K562 (cell line): ENCODE measurements at regions not wholly inside any gene's neighbourhood (a gene's known extent, or its start where the extent isn't known, plus 50 kb on each side); places are given as distances from the start of the nearest gene placed in this dataset.

Experiments used
- ARHGAP35 ChIP-seq: fragments of 450-650 bp; IDR thresholded peaks from 2 replicates; pipeline ENCODE4 v1.6.1; 2018; ENCODE audit not compliant: partially characterized antibody
- ATF1 ChIP-seq, 2 experiments: fragments of 450-650 bp in 1 of 2; IDR thresholded peaks; 2 replicates each; pipeline ENCODE4 v1.6.1; 2016; ENCODE audit warnings: missing compliant biosample characterization in 1 of 2, missing genetic modification characterization in 1 of 2
- BHLHE40 ChIP-seq: IDR thresholded peaks from 2 replicates; pipeline ENCODE4 v1.6.1; 2011; ENCODE audit warnings: low read length, improper control_type of control experiment
- CTCFL ChIP-seq: IDR thresholded peaks from 2 replicates; pipeline ENCODE4 v1.6.1; 2011; ENCODE audit warnings: borderline replicate concordance, low read depth, mild to moderate bottlenecking, moderate library complexity, low read length; ENCODE audit not compliant: insufficient read depth, poor library complexity, severe bottlenecking
- EP300 ChIP-seq: IDR thresholded peaks from 2 replicates; pipeline ENCODE4 v1.6.1; 2012; ENCODE audit warnings: low read length, improper control_type of control experiment
- GTF2F1 ChIP-seq: IDR thresholded peaks from 2 replicates; pipeline ENCODE4 v1.6.1; 2011; ENCODE audit warnings: low read depth, low read length, improper control_type of control experiment
- HDAC6 ChIP-seq: IDR thresholded peaks from 2 replicates; pipeline ENCODE4 v1.6.1; 2012; ENCODE audit warnings: low read depth, mild to moderate bottlenecking, control low read depth, inconsistent platforms, low read length, moderate library complexity
- HOMEZ ChIP-seq: fragments of 250-450 bp; sonication (Bioruptor Pico); IDR thresholded peaks from 2 replicates; pipeline ENCODE4 v1.4.0; 2020; ENCODE audit warnings: mild to moderate bottlenecking, moderate library complexity
- KDM1A ChIP-seq, 2 experiments: fragments of 450-650 bp; IDR thresholded peaks; 2 replicates each; pipeline ENCODE4 v1.6.1; 2016; ENCODE audit warnings: mild to moderate bottlenecking in 2 of 2
- KLF16 ChIP-seq: IDR thresholded peaks from 2 replicates; pipeline ENCODE4 v1.6.1; 2016; ENCODE audit warnings: antibody characterized with exemption
- MAZ ChIP-seq, 2 experiments: fragments of 450-650 bp in 1 of 2; sonication (generic) in 1 of 2; formaldehyde crosslinking; IDR thresholded peaks in 1 of 2; conservative IDR thresholded peaks in 1 of 2; 2 replicates each; pipeline versions ENCODE4 v1.4.0 to v1.5.0; 2020; ENCODE audit warnings: mild to moderate bottlenecking in 1 of 2, missing genetic modification reagents in 1 of 2
- NR2F6 ChIP-seq: fragments of 450-650 bp; formaldehyde crosslinking; IDR thresholded peaks from 2 replicates; pipeline ENCODE4 v1.4.0; 2020; ENCODE audit warnings: mild to moderate bottlenecking
- PHF21A ChIP-seq: fragments of 450-650 bp; IDR thresholded peaks from 2 replicates; pipeline ENCODE4 v1.6.1; 2017; ENCODE audit warnings: low read depth, borderline replicate concordance
- RAD21 ChIP-seq, 2 experiments: fragments of 250-450 bp in 1 of 2; fragments of 450-650 bp in 1 of 2; sonication (Bioruptor Pico) in 1 of 2; formaldehyde crosslinking in 1 of 2; IDR thresholded peaks in 1 of 2; conservative IDR thresholded peaks in 1 of 2; 2 replicates each; pipeline versions ENCODE4 v1.4.0 to v1.8.0; 2020 to 2022; ENCODE audit warnings: mild to moderate bottlenecking in 2 of 2, moderate library complexity in 1 of 2
- SRSF9 ChIP-seq: fragments of 200-400 bp; formaldehyde crosslinking; IDR thresholded peaks from 2 replicates; pipeline ENCODE4 v1.6.1; 2017; ENCODE audit warnings: low read depth, low read length, borderline replicate concordance
- TEAD2 ChIP-seq: fragments of 450-650 bp; IDR thresholded peaks from 2 replicates; pipeline ENCODE4 v1.6.1; 2016; ENCODE audit warnings: missing genetic modification characterization, control low read depth, missing compliant biosample characterization
- TEAD4 ChIP-seq, 2 experiments: sonication (generic) in 1 of 2; formaldehyde crosslinking in 1 of 2; IDR thresholded peaks; 2 replicates each; pipeline versions ENCODE4 v1.6.1 to v1.8.0; 2012 to 2022; ENCODE audit warnings: borderline replicate concordance in 1 of 2, inconsistent platforms in 1 of 2, low read length in 1 of 2, mild to moderate bottlenecking in 1 of 2, missing genetic modification reagents in 1 of 2
- TRIM28 ChIP-seq: fragments of 450-650 bp; IDR thresholded peaks from 2 replicates; pipeline ENCODE4 v1.6.1; 2017
- TSC22D4 ChIP-seq: fragments of 450-650 bp; IDR thresholded peaks from 2 replicates; pipeline ENCODE4 v1.6.1; 2016; ENCODE audit warnings: missing genetic modification characterization, missing biosample characterization, control low read depth
- ZC3H4 ChIP-seq: sonication (generic); formaldehyde crosslinking; IDR thresholded peaks from 2 replicates; pipeline ENCODE4 v1.9.0; 2021; ENCODE audit warnings: missing genetic modification reagents, borderline replicate concordance
- TF ChIP-seq, protein P1 (sequence below): sonication (generic); formaldehyde crosslinking; IDR thresholded peaks from 2 replicates; pipeline ENCODE4 v1.8.1; 2023; ENCODE audit warnings: mild to moderate bottlenecking, missing genetic modification reagents
- TF ChIP-seq, protein P2 (sequence below): sonication (generic); formaldehyde crosslinking; IDR thresholded peaks from 2 replicates; pipeline ENCODE4 v1.8.1; 2023; ENCODE audit warnings: mild to moderate bottlenecking, missing genetic modification reagents

GRCh38 chr2:90069290-90069894 lies 1377.9 kb downstream of the RPIA start (continued):
- no peak for TF ChIP-seq ZC3H4 (CRISPR knock-in tag)
- no peak for TF ChIP-seq EP300
- TF ChIP-seq, protein P1, sequence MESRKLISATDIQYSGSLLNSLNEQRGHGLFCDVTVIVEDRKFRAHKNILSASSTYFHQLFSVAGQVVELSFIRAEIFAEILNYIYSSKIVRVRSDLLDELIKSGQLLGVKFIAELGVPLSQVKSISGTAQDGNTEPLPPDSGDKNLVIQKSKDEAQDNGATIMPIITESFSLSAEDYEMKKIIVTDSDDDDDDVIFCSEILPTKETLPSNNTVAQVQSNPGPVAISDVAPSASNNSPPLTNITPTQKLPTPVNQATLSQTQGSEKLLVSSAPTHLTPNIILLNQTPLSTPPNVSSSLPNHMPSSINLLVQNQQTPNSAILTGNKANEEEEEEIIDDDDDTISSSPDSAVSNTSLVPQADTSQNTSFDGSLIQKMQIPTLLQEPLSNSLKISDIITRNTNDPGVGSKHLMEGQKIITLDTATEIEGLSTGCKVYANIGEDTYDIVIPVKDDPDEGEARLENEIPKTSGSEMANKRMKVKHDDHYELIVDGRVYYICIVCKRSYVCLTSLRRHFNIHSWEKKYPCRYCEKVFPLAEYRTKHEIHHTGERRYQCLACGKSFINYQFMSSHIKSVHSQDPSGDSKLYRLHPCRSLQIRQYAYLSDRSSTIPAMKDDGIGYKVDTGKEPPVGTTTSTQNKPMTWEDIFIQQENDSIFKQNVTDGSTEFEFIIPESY (CRISPR knock-in tag) = no peak
- TF ChIP-seq BHLHE40 = peak; percentile 88
- TF ChIP-seq GTF2F1 = no peak
- TF ChIP-seq HDAC6 = no peak
- TF ChIP-seq ATF1 (CRISPR knock-in tag; IDR thresholded peaks at IDR 0.05) = no peak
- no peak for TF ChIP-seq ATF1 (tag; IDR thresholded peaks at IDR 0.05)
- TF ChIP-seq SRSF9 = no peak
- TF ChIP-seq, protein P2, sequence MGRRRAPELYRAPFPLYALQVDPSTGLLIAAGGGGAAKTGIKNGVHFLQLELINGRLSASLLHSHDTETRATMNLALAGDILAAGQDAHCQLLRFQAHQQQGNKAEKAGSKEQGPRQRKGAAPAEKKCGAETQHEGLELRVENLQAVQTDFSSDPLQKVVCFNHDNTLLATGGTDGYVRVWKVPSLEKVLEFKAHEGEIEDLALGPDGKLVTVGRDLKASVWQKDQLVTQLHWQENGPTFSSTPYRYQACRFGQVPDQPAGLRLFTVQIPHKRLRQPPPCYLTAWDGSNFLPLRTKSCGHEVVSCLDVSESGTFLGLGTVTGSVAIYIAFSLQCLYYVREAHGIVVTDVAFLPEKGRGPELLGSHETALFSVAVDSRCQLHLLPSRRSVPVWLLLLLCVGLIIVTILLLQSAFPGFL (CRISPR knock-in tag) = no peak
- peak; percentile 44 for TF ChIP-seq TEAD4 (IDR thresholded peaks at IDR 0.05; ENCODE audit: low read length)
- TF ChIP-seq TEAD4 (CRISPR knock-in tag; IDR thresholded peaks at IDR 0.05; ENCODE audit: borderline replicate concordance) = no peak
- TF ChIP-seq KLF16 = no peak
- no peak for TF ChIP-seq TSC22D4 (tag)
- no peak for TF ChIP-seq NR2F6 (CRISPR knock-in tag)
- TF ChIP-seq ARHGAP35 = no peak
- peak in 1 of 2 experiments; percentile 77; a peak in 2 of 4 replicates for TF ChIP-seq MAZ (CRISPR knock-in tag; conservative IDR thresholded peaks at IDR 0.05 in 1 of 2, IDR thresholded peaks at IDR 0.05 in 1 of 2)
- peak; percentile 47; the same call in 1 of the 2 replicates for TF ChIP-seq TEAD2 (tag)
- no peak for TF ChIP-seq PHF21A
- TF ChIP-seq CTCFL = peak; percentile 75
- no peak for TF ChIP-seq TRIM28
- TF ChIP-seq RAD21 (CRISPR knock-in tag; conservative IDR thresholded peaks at IDR 0.05 in 1 of 2, IDR thresholded peaks at IDR 0.05 in 1 of 2) = peak in 1 of 2 experiments; percentile 48; a peak in 2 of 4 replicates
- no peak for TF ChIP-seq HOMEZ (CRISPR knock-in tag)
- TF ChIP-seq KDM1A (IDR thresholded peaks at IDR 0.05) = no peak
